GM21360 (cell line): ENCODE measurements at regions not wholly inside any gene's neighbourhood (a gene's known extent, or its start where the extent isn't known, plus 50 kb on each side); places are given as distances from the start of the nearest gene placed in this dataset.
"Not testable (repeated sequence)": the region's sequence is repeated elsewhere in the genome, so short reads cannot be mapped to it uniquely, and the experiment has no call there.

ENCODE experiments used
- ATAC-seq: cut with Tn5 transposase; IDR thresholded peaks from one replicate; pipeline ENCODE4 v1.9.1; 2021; ENCODE audit warnings: mild to moderate bottlenecking, moderate library complexity; ENCODE audit not compliant: unreplicated experiment

DNA sequence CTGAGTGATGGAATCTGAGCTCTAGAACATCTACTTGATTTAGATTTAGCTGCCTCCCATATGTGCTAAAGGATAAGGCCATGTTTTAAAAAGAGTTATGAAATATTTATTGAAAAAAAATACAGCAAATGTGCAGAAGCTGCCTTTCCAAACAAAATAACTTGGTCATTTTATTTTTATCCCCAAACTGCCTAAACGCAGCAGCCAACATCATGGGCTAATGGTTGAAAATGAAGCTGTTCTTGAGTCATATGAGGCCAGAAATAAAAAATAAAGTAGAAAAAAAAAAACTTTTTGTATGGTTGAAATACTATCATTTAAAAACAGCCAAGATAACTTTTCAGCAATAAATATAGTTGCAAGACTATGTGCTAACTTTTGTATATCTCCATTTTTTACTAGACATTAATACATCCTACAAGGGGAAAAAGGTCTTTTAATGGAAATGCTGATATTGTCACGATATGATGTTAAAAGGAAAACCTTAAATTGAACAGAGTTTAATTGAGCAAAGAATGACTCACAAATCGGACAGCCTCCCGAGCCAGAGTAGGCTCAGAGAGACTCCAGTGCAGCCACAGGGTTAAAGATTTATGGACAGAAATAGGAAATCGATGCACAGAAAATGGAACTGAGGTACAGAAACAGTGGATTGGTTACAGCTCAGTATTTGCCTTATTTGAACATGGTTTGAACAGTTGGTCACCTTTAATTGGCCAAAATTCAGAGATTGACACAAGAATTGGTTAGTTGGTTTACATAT lies 305.8 kb downstream of the MDFIC start:
- ATAC-seq, result no peak

- ATAC-seq, result no peak
Observed at GRCh38 chr7:115226410-115226809, 304.5 kb downstream of the MDFIC start.

DNA sequence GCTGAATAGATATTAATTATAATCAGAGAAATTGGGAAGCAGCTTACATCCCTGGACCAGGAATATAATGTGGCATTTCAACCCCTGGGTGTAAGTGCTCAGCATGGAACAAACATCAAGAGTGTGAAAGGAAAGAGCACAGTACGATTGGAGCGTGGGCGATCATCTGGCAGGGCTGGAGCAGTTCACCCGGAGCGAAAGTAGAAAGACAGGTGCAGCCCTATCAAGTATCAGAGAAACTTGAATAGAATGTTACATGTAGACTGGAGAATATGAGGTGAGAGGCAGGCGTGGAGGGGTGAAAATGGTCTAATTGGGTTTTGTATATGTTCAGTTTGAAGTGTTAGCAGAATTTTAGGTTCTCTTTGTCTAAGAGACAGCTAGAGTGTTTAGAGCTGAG lies 303.0 kb downstream of the MDFIC start:
- ATAC-seq, result no peak

DNA sequence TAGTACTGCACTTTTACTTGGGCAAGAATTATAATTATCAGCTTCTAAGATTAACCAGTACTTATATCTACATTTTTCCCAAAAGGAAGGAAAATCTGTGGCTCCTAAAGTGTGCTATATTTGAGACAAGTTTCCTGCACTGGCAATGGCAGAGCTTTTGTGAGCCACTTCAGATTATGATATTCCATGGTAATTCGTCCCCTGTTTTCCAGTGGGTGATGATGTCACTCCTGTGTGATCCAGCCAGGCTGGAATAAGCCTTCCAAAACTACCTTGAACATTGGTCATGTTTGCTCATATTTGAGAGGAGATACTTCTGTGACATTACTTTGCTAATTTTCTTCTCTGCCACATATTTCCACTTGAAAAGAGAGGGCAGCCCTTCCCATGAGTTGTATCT lies 302.1 kb downstream of the MDFIC start:
- no peak for ATAC-seq

DNA sequence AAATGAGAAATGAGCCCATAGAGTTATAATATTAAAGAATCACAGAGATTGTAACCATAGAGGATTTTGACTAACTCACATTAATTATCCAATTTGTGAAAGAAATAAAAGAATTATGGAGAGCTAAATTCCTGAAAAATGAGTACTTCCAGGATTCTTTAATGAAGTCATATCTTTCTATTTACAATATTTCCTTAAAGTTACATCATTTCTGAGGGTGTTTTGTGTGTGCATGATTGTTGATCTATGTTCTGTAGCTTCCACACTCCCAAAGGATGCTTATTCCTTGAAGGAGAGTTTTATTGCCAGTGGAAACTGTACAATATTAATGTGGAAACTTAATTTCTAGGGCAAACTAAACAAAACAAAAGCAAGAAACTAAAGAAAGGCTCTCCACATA lies 299.6 kb downstream of the MDFIC start:
- no peak for ATAC-seq

GRCh38 chr7:115218076-115218475 lies 296.2 kb downstream of the MDFIC start:
- ATAC-seq, result no peak

DNA sequence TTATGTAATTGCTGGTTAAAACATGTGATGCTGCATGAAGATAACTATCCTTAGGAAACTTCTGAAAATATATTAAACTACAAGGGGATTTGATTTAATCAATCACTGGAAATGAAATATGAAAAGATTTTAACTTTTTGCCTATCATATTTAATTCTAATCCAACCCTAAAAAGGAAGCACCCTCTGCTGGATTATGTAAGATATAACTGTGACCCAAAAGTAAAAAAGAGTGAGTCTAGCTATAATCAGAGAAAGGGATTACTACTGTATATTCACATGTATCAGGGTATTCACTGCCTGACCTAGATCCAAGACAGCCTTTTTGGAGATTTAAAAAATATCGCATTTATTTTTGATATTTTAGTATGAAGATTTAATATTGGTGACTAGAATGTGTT lies 295.5 kb downstream of the MDFIC start:
- ATAC-seq, result no peak

- ATAC-seq, result no peak
Observed at GRCh38 chr7:115216652-115217051, 294.8 kb downstream of the MDFIC start.

DNA sequence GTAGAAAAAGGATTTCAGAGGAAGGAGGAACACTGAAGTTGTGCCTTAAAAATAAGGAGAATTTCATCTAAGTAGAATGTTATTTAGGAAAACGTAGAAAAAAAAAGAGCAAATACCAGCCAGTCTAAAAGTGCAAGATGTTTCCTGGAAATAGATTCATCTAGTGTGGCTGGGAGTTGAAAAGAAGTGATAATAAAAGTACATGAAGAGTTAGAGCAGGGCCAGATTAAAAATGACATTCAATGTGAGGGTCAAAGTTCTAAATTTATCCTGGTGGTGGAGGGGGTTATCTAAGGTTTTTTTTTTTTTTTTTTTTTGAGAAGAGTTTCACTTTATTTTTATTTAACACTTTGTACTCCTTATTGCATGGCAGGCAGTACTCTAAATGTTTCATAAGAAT lies 289.3 kb downstream of the MDFIC start:
- no peak for ATAC-seq

- no peak for ATAC-seq
Observed at GRCh38 chr7:115210552-115210951, 288.7 kb downstream of the MDFIC start.

DNA sequence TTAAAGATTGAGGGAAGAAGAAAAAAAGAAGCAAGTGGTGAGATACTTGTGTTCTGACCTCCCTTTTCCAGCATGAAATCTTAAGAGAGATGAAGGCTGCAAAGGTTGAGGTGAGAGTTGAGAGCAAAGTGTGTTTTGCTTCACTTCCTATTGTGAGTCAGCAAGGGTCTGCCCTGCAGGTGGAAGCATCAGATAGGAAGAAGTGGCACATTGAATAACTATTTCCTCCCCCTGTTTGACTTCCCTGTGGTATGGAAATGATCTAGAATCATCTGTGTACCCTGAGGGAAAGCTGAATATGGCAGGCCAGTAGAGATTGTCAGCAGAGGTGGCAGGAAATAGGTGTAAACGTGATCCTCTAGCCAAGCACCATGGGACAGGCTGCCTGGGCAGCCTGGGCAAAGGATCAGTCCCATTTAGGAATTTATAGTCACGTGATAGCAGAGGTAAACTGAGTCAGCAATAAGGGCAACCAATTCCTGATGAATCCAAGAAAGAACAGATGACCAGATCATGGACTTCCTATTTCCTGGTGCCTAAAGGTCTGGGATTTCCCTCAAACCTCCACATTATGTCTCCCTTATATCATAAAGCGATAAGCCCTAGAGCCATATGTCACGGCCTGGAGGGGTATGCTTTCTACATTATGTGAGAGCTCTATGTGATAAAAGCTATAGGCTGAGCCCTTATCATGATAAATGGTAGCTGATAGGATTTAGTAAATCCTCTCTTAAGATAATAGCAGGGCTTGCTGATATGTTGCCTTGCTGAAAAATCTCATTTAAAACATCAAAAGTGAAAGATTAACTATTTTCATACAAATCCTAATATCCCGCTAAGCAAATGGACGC lies 287.0 kb downstream of the MDFIC start:
- ATAC-seq, result no peak

- ATAC-seq, result not testable (repeated sequence)
Observed at GRCh38 chr7:115206374-115206773, 284.5 kb downstream of the MDFIC start.

- no peak for ATAC-seq
Observed at GRCh38 chr7:115198143-115198542, 276.2 kb downstream of the MDFIC start.

- no peak for ATAC-seq
Observed at GRCh38 chr7:115195208-115195607, 273.3 kb downstream of the MDFIC start.

DNA sequence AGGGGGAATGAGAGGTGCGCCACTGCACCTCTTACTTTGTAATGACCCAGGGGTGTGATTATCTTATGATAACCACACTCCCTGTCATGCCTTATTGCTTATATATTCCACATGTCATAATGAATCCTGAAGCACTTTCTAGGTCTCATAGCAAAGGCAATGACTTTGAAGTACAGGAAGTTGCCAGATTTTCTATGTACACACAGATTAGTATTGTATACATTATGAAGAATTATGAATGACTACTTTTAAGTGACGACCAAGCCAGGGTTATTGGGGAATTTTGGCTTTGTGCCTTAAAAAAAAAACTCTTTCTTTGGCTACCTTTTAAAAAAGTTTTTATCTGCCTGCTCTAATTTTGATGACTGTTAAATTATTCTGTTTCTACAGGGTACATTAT lies 269.6 kb downstream of the MDFIC start:
- no peak for ATAC-seq

DNA sequence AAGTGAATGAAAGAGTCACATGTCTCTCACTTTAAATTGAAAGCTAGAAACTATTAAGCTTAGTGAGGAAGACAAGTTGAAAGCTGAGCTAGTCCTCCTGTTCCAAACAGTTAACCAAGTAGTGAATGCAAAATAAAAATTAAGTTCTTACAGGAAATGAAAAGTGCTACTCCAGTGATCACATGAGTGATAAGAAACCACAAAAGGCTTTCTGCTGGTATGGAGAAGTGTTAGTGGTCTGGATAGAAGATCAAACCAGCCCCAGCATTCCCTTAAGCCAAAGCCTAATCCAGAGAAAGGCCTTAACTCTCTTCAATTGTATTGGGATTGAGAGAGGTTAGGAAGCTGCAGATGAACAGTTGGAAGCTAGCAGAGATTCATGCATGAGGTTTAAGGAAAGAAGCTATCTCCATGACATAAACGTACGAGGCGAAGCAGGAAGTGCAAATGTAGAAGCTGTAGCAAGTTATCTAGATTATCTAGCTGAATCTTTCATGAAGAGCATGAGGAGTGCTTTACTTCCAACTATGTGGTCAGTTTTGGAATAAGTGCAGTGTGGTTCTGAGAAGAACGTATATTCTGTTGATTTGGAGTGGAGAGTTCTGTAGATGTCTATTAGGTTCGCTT lies 261.6 kb downstream of the MDFIC start:
- ATAC-seq, result no peak

DNA sequence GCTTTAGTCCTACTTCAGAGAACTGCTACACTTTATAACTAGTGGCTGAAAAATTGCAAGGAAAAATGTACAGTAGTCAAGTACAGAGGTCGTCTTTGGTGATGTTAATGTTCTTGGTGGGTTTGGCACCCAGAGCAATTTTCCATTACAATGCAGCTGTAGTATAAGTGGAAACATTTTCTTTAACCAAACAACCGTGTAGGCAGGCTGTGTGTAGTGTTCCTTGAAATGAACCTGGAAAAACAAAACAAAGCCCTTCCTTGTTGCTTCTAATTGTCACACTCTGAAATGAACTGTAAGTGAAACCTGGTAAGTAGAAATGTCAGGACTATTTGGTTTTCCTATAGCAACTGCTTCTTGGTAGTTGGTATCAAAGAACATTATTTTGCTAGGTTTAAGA lies 256.9 kb downstream of the MDFIC start:
- no peak for ATAC-seq

- no peak for ATAC-seq
Observed at GRCh38 chr7:115177823-115178222, 255.9 kb downstream of the MDFIC start.

DNA sequence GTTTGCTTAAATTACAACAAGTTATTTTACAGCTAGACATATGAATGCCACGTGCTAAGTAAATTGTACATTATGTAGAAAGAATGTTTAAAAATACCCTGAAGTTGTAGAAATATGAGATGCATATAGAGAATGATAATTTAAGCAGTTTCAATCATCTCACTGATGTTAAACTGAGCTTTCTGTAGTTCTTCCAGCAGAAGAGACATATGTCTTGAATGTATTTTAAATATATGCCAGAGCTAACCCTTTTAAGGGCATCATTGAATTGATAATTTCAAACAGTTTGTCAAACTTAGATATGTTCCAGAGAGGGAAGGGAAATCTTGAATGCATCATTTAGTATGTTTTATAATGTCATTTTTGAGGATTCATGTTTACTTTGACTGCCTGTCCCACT lies 255.2 kb downstream of the MDFIC start:
- no peak for ATAC-seq

GRCh38 chr7:115172397-115172796 lies 250.5 kb downstream of the MDFIC start:
- ATAC-seq, result not testable (repeated sequence)

DNA sequence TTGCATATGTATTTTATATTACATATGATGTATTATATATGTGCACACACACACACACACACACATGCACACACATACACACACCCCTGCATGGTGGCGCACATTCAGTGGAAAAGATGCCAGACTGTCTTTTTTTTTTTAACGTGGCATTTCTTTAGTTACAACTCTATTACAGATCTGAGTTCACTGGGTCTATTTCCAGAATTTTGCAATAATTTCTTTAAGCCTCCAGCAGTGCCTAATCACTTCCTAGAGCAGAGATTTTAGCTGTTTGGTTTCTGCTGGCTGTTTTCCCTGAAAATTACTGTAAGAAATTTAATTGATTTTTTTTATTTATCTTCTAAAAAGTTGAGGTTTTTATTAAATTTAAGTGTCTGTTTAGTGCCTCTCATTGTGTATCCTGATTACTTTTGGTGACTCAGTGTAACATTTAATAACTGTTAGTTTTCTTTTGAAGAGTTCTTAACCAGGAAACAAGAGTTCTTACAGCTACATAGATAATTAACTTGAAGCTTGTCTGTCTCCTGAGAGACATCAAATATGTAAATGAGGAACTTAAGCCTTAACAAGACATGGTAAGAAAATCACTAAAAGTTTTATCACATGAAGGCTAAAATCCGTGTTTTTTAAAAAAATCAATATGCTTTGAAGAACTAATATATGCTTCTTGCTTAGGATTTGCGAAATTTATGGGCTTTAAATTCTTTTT lies 232.0 kb downstream of the MDFIC start:
- ATAC-seq, result no peak
